NCI-H82 treated with DMSO at 0.1 percent for 48 hours (cell line): ENCODE measurements at regions not wholly inside any gene's neighbourhood (a gene's known extent, or its start where the extent isn't known, plus 50 kb on each side); places are given as distances from the start of the nearest gene placed in this dataset.

Experiments
- DNase-seq: peaks from one replicate; lab custom pipeline; 2025; ENCODE audit not compliant: unreplicated experiment; lab: John Stamatoyannopoulos, UW

DNA sequence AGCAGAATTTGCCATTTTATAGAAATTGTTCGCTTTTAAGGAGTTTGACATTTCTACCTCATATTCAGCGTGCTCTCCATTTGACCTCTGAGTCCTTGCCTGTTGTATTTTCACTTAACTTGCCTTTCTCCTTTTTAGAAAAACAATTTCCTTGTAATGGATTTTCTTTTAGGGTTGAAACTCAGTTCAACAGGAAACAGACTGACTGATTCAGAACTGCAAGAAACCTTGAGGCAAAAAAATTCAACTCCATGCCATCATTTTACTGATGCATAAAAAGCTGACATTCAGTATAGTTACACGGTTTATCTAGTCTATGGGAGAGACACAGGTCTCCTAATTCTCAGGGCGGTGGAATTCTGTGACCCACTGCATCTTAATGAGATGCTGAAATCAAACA lies 59.8 kb downstream of the MRPS30 start:
- DNase-seq = no peak

DNA sequence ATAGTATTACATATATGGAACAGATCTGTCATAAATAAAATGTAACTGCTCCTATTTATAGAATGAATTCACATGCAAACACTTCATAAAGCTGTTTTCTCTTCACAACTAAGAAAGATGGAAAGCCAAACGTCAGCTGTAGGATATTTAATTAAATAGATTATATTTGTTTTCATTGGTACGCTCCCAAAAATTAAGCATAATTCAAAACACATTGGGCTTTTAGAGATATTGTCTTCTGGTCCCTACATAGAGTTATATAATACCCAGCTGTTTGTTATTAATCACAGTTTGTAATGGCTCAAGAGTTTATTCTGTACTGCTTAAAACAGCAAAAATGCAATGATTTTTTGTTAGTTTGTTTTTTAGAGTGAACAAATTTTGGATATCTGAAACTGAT lies 61.2 kb downstream of the MRPS30 start:
- no peak for DNase-seq

DNA sequence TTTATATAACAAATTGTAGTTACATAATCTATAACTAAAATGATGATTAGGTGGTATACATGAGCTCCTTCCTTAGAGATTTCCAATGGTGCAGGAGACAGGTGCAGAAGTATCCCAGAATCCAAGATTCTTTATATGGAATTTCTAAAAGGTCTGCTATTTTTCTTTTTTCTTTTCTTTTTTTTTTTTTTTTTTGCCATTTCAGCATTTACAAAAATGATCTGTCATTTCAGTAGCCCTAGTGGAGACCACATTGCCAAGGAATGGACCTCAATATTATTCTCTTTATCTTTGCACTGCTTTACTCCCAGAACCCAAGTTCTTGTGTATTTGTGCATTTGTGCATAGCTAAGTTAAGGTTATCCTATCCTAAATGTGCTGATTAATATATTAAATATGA lies 61.7 kb downstream of the MRPS30 start:
- no peak for DNase-seq

DNA sequence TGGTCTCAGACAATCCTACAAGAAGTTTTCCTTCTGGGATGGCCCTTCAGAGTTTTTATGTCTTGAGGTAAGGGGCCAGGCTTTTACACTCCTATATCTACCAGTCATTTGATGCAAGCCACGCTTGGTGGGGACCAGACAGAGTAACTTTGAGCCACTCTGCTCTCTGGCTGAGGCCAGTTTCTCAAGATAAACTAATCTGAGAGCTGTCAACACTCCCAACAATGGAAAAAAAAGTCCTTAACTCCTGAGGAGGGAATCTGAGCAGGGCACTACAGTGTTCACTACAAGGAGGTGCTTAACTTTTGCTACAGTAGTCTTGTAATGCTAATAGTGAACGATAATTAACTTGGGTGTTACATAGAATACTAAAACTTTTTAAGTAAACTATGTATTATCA lies 62.7 kb downstream of the MRPS30 start:
- DNase-seq = no peak

DNA sequence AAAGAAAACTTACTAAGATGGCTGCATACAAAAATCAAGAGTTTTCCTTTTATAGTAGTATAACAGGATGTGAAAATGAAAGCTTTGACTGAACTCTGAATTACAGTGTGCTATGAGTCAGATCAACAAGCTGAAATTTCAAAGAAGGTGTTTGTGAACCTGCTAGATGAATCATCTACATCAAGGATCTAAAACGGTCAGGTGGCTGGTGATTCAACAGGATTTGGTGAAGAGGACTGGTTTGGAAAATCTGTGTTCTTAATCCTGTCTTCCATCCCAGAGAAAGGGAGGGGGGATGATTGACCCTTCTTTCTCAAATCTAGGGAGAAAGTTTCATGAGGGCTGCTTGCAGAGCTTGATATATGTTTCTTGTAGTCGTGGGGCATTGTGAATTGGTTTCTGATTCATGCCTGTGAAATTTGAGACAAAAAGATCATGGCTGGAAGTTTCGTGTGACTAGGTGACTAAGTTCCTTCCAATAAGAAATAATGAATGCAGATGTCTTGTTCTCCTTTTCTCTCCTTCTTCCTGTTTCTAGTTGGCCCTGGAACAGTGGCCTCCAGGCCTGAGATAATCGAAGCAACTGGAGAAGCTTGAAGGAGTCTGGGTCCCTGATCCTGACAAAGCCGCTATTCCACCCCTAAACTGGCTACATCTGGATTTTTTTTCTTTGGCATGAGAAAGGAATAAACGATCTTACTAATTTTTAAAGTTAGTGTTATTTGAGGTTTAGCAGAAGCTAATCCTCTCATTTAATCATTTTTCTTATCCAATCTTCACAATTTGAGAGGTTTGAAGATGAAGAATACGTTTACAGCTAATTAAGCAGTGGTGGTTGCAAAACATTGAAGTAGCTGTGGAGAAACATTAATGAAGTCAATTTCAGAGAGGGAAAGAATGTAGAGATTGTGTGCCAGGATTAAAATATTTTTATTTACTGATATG lies 67.2 kb downstream of the MRPS30 start:
- no peak for DNase-seq

DNA sequence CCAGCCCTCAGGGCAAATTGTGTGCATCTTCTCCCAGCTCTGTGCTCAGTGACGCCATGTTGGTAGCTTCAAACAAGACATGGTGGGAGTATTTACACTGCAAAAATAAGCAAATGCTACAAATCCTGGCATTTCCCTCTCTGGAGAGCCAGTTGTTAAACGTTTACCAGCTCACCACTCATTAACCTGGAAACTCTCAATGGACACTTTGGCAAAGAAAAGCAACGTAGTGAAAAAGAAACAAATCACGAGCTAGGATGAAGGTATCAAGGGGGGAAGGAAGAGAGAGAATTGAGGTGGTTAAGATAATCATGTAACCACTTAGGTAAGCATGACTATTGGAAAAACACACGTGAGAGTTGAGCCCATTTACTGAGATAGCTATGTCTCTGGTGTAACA lies 72.5 kb downstream of the MRPS30 start:
- no peak for DNase-seq

DNA sequence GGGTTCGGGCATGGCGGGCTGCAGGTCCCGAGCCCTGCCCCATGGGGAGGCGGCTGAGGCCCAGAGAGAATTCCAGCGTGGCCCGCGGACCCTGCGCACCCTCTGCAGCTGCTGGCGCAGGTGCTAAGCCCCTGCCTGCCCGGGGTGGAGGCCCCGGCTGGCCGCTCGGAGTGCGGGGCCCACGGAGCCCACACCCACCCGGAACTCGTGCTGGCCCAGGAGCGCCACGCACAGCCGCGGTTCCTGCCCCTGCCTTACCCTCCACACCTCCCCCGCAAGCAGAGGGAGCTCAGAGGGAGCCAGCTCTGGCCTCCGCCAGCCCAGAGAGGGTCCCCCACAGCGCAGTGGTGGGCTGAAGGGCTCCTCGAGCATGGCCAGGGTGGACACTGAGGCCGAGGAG lies 75.3 kb downstream of the MRPS30 start:
- no peak for DNase-seq

DNA sequence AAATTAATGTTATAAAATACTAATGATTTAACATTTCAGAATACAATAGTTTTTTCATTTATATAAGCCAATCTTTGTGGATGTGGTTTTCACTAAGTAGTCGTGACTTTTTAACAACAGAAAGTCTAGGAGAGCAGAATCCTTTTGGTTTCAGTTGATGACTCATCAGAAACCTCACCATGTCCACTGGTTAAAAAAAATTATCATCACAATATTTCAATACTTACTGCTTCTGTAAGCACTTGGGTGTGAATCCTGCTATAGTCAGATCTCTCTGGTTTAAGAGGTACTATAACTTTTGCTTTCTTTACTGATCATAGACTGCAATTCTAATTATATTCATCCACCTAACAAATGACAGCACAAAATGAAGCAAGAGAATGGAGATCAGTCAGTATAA lies 77.2 kb downstream of the MRPS30 start:
- no peak for DNase-seq

DNA sequence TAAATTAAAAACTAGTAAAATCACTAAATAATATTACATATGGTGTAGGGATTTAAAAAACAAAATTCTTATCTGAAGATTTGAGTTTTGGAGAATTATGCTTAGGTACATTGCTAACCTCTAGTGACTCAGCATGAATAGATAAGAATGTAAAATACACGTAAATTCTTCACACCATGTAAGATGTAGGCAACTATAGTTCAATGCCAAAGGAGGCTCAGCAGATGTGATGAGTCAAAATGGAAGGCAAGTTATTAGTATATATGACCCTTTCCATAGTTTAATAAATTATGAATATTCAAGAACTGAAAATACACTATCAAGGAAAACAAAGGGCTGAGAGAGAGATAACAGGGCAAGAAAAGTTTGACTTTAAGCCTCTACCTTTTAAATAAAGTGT lies 79.0 kb downstream of the MRPS30 start:
- DNase-seq = no peak

DNA sequence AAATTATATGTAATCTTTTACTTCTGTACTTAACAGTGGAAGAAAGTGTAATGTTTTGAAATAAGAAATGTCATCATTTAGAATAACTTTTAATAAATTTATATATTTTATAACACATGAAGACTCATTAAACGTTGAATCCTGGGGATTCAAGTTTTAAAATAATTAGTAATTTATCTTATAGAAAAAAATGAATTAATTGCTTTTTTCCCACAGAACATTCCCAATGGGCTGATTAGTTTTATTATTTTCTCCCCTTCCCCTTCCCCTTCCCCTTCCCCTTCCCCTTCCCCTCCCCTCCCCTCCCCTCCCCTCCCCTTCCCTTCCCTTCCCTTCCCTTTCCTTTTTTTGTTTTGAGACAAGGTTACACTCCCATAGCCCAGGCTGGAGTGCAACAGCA lies 79.7 kb downstream of the MRPS30 start:
- DNase-seq = no peak

DNA sequence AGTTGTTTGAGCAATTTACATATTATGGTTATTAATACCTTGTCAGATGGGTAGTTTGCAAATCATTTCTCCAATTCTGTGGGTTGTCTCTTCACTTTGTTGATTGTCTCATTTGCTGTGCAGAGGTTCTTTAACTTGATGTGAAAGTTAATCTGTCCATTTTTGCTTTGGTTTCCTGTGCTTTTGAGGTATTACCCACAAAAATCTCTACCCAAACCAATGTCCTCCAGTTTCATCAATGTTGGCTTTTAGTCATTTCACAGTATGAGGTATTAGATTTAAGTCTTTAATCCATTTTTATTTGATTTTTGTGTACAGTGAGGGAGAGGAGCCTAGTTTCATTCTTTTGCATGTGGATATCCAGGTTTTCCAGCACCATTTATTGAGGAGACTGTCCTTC lies 82.4 kb downstream of the MRPS30 start:
- no peak for DNase-seq

DNA sequence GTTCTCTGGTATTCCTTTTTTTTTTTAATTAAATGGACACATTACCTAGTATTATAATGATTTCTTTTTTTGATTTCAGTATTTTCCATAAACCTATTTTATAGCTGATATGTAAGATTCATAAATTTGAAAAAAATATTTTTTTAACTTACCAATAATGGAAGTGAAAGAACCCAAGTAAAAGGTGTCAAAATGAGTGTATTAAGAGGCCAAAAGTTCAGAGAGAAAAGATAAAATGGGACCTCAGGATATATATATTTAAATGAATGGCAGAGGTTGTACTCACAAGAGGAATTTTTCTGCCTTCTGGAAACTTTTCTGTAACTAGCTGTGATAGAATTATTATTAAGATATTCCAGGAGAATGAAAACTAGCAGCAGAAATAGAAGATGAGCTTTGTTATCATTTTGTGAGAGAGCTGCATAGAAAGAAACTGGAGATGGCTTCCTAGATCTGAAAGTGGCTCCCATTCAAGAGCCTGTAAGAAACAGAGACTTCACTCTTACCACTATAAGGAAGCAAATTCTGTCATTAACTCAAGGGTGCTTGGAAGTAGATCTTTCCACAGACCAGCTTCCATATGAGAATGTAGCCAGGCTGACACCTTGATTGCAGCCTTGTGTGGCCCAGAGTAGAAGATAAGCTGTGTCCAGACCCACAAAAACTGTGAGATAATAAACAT lies 91.7 kb downstream of the MRPS30 start:
- no peak for DNase-seq

DNA sequence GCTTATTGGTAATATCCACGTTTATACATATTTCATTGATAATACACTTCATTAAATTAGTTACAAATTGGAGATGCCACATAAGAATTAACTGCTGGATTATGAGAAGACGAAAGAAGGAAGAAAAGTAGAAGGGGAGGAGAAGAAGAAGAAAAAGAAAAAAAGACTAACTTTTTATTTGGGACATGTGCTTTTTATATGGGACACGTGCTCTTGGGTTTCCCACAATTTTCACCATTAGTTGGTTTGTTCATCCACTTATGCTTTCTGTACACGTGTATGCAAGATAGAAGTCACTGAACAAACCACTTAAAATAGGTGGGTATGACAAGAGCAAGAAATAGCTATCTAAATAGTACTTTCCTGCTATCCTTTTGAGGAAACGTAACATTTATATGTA lies 98.6 kb downstream of the MRPS30 start:
- DNase-seq = no peak

DNA sequence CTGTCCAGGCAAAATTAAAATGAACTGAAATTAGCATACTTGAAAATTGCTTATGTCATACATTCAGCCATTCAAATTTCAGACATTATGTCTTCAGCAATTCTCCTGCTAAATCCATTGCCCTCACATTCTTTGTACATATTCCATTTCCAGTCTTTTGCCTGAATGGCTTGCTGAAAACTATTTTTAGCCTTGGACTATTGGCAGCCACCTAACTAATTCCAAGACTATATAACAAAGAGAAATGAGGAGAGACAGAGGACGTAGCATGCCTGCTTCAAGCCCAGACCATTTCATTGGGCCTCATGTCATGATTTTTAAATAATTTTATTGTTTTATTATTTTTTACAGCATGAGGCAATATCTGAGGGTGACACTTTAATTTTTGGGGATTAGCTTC lies 100.3 kb downstream of the MRPS30 start:
- no peak for DNase-seq

DNA sequence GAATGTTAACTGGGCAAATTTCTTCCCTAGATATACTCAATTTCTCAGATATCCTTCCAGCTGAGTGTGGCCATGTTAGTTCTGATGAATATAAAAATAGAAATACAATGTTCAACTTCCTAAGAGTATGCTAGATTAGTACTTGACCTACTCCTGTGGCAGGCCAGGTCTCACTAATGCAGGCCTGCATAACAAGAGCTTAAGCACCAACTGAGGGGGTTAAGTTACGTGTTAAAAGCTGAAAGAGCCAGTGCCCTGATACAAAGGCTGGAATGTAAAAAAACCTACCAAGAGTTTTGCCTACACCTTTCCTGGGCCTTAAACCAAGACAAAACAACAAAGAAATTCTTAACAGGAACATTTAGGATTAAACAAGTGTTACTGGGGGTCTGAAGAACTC lies 102.8 kb downstream of the MRPS30 start:
- DNase-seq = no peak

DNA sequence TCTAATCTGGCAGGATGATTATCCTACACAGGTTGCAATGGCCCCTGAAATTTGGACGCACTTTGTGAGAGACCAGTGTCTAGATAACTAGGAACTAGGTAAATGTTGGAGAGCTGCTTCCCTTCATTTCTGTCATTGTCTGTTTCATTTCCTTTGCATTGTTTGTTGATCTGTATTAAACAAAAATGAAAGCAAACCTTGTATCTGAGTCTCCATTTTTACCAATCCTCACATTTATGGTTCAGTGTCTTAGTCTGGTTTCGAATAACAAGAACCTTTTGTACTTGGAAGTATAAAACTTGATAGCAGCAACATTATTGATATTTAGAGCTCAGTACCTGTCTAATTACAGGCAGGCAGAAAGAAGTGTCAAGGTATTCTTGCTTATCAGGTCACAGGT lies 105.5 kb downstream of the MRPS30 start:
- DNase-seq = no peak

DNA sequence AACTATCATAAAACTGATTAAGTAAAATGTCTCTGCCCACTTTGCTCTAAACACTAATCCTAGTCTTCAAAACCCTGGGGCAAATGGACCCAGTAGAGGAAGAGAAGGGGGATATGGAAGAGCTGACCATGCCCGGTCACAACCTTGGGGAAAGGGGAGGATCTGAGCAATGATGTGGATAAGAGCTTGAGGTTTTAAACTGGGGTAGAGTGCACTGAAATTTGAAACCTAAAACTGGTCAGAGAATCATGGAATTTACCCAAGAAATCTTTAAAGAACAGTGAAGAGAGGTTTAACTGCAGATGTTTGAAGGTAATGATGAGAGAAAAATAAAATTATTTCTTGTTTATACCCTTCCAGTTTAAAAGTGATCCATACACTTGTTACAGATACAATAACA lies 110.8 kb downstream of the MRPS30 start:
- no peak for DNase-seq

DNA sequence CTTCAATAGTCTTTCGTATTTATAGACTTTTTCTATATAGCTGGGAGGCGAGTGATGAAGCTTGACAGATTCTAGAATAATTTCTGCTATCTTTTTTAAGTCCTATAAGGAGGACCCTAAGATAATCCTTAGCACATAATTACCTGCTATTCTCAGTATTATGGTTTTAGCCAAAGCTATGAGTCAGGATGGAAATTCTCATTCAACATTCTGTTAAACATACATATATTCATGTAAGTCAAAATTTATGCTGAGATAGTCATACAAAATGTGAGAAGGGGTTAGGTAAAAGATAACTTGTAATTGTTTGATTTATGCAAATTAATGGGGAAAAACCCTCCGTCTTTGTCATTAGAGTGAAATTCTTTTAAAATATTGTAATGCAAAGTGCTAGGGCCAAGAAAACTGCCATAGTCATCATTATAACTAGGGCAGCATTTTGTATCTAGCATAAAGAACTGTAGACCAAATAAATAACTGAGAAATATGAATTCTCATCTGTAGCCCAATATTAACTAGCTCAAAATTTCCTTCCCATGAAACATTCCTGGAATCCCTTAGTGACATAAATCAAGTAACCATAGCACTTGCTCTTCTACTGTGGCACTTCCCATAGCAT lies 118.5 kb downstream of the MRPS30 start:
- no peak for DNase-seq

DNA sequence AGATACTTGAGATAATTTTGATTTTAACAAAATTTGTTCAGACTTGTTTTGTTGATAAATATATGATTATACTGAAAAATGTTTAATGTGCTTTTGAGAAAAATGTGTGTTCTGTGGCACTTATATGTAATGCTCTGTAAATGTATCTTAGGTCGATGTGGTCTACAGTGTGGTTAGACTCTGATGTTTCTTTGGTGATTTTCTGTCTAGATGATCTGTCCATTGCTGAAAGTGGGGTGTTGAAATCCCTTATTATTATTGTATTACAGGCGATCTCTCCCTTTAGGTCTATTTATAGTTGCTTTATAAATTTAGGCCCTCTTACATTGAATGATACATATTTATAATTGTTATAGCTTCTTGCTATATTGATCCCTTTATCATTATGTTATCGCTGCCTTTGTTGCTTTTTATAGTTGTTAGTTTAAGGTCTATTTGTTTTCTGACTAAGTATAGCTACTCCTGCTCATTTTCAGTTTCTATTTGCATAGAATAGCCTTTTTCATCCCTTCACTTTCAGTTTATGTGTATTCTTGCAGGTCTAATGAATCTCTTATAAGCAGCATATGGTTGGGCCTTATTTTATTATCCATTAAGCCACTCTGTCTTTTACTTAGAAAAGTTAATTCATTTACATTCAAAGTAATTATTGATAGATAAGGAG lies 124.3 kb downstream of the MRPS30 start:
- DNase-seq = no peak

DNA sequence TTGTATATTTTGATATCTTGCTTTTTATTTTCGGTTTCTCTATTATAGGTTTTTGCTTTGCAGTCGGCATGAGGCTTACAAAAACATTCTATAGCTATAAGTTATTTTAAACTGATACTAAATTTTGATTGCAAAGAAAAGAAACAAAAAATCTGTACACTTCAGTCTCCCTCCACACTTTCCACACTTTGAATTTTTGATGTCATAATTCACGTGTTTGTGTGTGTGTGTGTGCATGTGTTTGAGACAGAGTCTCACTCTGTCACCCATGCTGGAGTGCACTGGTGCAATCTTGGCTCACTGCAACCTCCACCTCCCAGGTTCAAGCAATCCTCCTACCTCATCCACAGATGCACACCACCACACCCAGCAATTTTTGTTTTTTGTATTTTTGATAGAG lies 124.9 kb downstream of the MRPS30 start:
- no peak for DNase-seq

DNA sequence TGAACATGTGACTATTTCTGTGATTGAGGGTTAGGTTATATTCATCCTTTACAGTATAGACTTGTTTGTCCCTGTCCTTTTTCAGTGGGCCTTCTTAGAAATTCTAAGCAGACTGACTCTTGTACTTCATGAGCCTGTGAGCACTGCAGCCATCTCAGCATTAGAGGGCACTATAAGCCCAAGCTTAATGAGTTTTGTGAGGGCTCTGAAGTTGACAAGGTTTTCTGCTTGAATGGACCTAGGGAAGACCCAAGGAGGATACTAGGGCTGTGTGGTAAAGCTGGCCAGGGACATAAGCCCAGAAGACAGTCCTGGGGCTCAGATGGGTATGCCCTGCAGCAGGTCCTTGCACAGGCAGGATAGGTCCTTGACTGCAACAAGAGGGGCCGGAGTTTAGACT lies 126.5 kb downstream of the MRPS30 start:
- DNase-seq = no peak

DNA sequence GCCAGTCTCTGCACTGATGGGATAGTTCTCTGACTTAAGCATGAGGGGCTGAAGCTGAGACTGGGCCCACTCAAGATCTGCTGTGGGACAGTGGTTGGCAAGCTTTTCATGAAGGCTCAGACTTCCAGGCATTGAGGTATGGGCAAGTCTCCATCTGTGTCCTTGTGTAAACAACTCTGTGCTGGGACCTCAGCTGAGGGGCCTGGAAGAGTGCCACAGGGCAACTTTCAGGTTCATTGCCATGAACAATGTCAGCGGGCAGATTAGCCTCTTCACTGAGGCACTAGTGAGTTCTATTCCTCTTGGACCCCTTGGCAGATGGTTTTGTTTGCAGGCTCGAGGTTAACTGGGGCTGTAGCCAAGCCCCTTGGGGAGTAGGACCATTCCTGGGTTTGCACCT lies 127.1 kb downstream of the MRPS30 start:
- DNase-seq = no peak
